Retinal pigment epithelial cell (primary cell): ENCODE measurements at regions not wholly inside any gene's neighbourhood (a gene's known extent, or its start where the extent isn't known, plus 50 kb on each side); places are given as distances from the start of the nearest gene placed in this dataset.

ENCODE experiments used
- DNase-seq: peaks from one replicate; pipeline ENCODE4 v3.0.0-alpha.2; 2010; ENCODE audit warnings: low read depth
- H3K4me3 ChIP-seq: 2 replicates; pipeline ENCODE4 v1.5.1; 2011; ENCODE audit warnings: mild to moderate bottlenecking, low read length, control low read depth, moderate library complexity
- TF ChIP-seq, protein P1 (sequence below): conservative IDR thresholded peaks from 2 replicates; pipeline ENCODE4 v1.5.1; 2011; ENCODE audit warnings: low read depth, low read length, control low read depth, inconsistent platforms

DNA sequence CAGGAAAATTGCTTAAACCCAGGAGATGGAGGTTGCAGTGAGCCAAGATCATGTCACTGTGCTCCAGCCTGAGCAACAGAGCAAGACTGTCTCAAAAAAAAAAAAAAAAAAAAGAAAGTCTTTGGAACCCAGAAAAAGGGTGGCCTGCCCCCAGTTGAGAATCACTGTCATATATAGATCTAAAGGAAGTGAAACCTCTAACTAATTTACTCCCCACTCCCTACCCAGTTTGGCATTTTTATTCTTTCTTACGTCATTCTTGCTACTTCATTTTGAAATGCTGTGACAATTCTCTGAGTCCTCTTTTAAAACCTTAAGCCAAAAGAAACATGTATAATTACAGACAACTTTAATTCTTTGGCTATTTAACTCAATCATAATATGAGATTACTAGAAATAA is 254.8 kb downstream of the CDC5L start:
- TF ChIP-seq, protein P1, sequence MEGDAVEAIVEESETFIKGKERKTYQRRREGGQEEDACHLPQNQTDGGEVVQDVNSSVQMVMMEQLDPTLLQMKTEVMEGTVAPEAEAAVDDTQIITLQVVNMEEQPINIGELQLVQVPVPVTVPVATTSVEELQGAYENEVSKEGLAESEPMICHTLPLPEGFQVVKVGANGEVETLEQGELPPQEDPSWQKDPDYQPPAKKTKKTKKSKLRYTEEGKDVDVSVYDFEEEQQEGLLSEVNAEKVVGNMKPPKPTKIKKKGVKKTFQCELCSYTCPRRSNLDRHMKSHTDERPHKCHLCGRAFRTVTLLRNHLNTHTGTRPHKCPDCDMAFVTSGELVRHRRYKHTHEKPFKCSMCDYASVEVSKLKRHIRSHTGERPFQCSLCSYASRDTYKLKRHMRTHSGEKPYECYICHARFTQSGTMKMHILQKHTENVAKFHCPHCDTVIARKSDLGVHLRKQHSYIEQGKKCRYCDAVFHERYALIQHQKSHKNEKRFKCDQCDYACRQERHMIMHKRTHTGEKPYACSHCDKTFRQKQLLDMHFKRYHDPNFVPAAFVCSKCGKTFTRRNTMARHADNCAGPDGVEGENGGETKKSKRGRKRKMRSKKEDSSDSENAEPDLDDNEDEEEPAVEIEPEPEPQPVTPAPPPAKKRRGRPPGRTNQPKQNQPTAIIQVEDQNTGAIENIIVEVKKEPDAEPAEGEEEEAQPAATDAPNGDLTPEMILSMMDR = no peak
- DNase-seq = no peak
- H3K4me3 ChIP-seq = no peak overlapping the region

DNA sequence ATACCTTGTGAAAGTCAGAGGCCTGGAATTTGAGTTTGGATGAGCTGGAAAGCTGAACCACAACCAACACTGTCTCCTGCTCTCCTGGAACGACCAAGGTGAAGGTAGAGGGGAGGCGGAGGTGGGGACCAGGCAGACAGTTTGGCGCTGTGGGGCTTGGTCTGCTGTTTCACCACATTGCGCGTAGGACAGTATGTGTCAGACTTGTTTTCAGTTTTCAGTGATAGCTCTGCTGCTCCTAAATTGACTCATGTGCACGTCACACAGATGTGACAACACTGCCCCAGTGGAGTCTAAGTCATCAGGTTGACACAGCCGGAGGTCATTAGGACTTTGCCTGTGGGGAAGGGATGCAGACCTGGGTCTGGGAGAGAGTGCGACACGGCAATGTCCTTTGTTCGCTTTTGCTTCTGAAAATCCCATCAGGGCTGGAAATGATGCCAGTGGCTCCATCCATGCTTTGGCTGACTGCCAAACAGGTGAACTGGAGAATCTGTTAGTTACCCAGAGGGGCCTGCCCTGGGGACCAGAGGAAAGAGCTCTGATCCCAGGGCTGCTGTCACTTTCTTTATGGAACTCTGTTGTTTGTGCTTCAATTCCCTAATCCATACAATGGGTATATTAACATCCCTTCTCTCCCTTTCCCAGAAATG is 255.5 kb downstream of the CDC5L start:
- no peak overlapping the region for H3K4me3 ChIP-seq
- no peak for DNase-seq
- TF ChIP-seq, protein P1 = no peak

DNA sequence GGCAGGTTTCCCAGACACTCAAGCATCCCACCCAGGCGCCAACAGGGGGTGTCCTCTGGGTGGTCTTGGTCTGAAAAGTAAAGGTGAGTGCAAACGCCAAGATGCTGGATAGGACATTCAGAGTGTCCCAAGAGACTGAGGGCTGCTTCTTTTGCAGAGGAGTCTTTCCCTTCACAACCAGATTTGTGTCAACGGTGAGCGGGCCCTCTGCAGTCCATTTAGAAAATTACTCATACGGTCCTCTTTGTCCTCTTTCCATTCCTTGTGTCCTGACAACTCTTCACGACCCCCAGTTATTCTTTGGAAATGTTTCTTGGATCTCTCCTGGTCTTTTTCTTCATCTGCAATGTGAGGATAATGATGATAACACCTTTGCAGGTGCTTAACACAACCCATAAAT is 257.8 kb downstream of the CDC5L start:
- DNase-seq = no peak
- H3K4me3 ChIP-seq = no peak overlapping the region
- TF ChIP-seq, protein P1 = peak; percentile 15

DNA sequence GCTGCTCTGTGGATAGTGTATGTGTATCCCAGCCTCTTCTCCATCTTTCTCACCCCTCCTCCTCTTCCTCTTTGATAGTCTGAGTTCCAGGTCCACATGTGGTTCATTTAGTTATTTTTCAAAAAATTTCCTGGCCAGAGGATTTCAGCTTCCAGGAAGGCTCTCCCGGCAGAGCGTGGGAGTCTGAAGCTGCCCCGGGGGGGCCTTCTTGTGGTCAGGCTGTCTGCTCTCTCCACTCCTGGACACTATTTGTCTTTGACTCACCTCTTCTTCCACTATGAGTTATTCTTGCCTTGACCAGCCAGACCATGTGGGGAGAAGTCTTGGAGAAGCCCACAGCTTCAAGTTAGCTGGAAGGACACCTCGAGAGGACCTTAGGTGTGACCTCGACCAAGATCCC is 258.8 kb downstream of the CDC5L start:
- no peak for DNase-seq
- TF ChIP-seq, protein P1 = no peak
- no peak overlapping the region for H3K4me3 ChIP-seq

- TF ChIP-seq, protein P1 = no peak
- H3K4me3 ChIP-seq = no peak overlapping the region
- no peak for DNase-seq
These were observed 262.0 kb downstream of the CDC5L start for GRCh38 chr6:44649365-44650025.

DNA sequence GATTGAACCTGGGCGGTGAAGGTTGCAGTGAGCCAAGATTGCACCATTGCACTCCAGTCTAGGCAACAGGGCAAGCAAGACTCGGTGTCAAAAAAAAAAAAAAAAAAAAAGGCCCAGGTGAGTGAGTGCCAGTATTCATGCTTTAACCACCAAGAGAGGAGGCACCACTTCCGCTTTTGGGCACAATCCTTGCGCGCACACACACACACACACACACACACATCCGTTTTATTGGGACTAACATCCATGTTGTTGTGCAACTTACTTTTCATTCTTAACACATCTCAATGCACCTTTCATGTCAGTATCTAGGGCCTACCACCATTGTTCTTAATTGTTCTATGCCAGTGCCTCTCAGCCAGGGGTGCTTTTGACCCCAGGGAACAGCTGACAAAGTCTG is 263.0 kb downstream of the CDC5L start:
- TF ChIP-seq, protein P1 = no peak
- no peak overlapping the region for H3K4me3 ChIP-seq
- no peak for DNase-seq

DNA sequence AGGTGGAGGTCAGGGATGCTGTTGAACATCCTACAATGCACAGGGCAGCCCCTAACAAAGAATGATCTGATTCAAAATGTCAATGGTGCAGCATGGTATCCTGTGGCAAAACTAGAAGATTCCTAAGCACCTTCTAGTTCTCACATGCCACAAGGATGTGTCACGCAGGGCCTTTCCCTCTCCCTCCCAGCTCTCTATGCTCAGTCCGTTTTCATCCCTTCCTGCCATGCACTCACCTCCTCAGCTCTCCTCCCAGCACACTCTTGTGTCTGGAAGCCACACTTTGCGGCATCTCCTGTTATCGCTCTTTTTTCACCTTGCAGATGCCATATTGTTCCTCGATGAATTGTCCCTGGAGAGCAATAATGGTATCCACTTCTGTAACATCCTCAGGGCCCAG is 263.4 kb downstream of the CDC5L start:
- no peak overlapping the region for H3K4me3 ChIP-seq
- no peak for DNase-seq
- TF ChIP-seq, protein P1 = no peak
